ENCODE measurements at regions not wholly inside any gene's neighbourhood (a gene's known extent, or its start where the extent isn't known, plus 50 kb on each side); places are given as distances from the start of the nearest gene placed in this dataset.

GRCh38 chr4:65139998-65140397 lies 530.3 kb downstream of the EPHA5 start:
- no peak for DNase-seq (ENCODE audit: extremely low read depth, low read depth, low spot score)

- DNase-seq (ENCODE audit: extremely low read depth, low read depth, low spot score) = no peak
Measured at GRCh38 chr4:65126200-65126599, 544.1 kb downstream of the EPHA5 start.

- no peak for DNase-seq (ENCODE audit: extremely low read depth, low read depth, low spot score)
Measured at GRCh38 chr4:65120287-65120686, 550.0 kb downstream of the EPHA5 start.

- DNase-seq (ENCODE audit: extremely low read depth, low read depth, low spot score) = no peak
Measured at GRCh38 chr4:65102419-65102818, 567.9 kb downstream of the EPHA5 start.

GRCh38 chr4:65096630-65097029 lies 573.7 kb downstream of the EPHA5 start:
- DNase-seq (ENCODE audit: extremely low read depth, low read depth, low spot score) = no peak

GRCh38 chr4:65089666-65090065 lies 580.6 kb downstream of the EPHA5 start:
- DNase-seq (ENCODE audit: extremely low read depth, low read depth, low spot score) = no peak

GRCh38 chr4:65083076-65083475 lies 587.2 kb downstream of the EPHA5 start:
- no peak for DNase-seq (ENCODE audit: extremely low read depth, low read depth, low spot score)

- DNase-seq (ENCODE audit: extremely low read depth, low read depth, low spot score) = no peak
Measured at GRCh38 chr4:65071564-65071963, 598.7 kb downstream of the EPHA5 start.

- DNase-seq (ENCODE audit: extremely low read depth, low read depth, low spot score) = no peak
Measured at GRCh38 chr4:65069177-65069576, 601.1 kb downstream of the EPHA5 start.

GRCh38 chr4:65066106-65066505 lies 604.2 kb downstream of the EPHA5 start:
- no peak for DNase-seq (ENCODE audit: extremely low read depth, low read depth, low spot score)

GRCh38 chr4:65063601-65064000 lies 606.7 kb downstream of the EPHA5 start:
- DNase-seq (ENCODE audit: extremely low read depth, low read depth, low spot score) = no peak

GRCh38 chr4:65050786-65051185 lies 619.5 kb downstream of the EPHA5 start:
- DNase-seq (ENCODE audit: extremely low read depth, low read depth, low spot score) = no peak

- no peak for DNase-seq (ENCODE audit: extremely low read depth, low read depth, low spot score)
Measured at GRCh38 chr4:65046192-65047133, 623.8 kb downstream of the EPHA5 start.

- DNase-seq (ENCODE audit: extremely low read depth, low read depth, low spot score) = no peak
Measured at GRCh38 chr4:65033899-65034298, 624.6 kb upstream of the TECRL start.

- DNase-seq (ENCODE audit: extremely low read depth, low read depth, low spot score) = no peak
Measured at GRCh38 chr4:65028592-65028991, 619.3 kb upstream of the TECRL start.

- DNase-seq (ENCODE audit: extremely low read depth, low read depth, low spot score) = no peak
Measured at GRCh38 chr4:65023883-65024670, 614.8 kb upstream of the TECRL start.

GRCh38 chr4:65023081-65023480 lies 613.8 kb upstream of the TECRL start:
- no peak for DNase-seq (ENCODE audit: extremely low read depth, low read depth, low spot score)

- no peak for DNase-seq (ENCODE audit: extremely low read depth, low read depth, low spot score)
Measured at GRCh38 chr4:65021737-65022136, 612.5 kb upstream of the TECRL start.

- no peak for DNase-seq (ENCODE audit: extremely low read depth, low read depth, low spot score)
Measured at GRCh38 chr4:65021149-65021548, 611.9 kb upstream of the TECRL start.

GRCh38 chr4:65019775-65020174 lies 610.5 kb upstream of the TECRL start:
- DNase-seq (ENCODE audit: extremely low read depth, low read depth, low spot score) = no peak

GRCh38 chr4:65018313-65018712 lies 609.1 kb upstream of the TECRL start:
- no peak for DNase-seq (ENCODE audit: extremely low read depth, low read depth, low spot score)

- DNase-seq (ENCODE audit: extremely low read depth, low read depth, low spot score) = no peak
Measured at GRCh38 chr4:65014078-65014477, 604.8 kb upstream of the TECRL start.
